ENCODE measurements at regions not wholly inside any gene's neighbourhood (a gene's known extent, or its start where the extent isn't known, plus 50 kb on each side); places are given as distances from the start of the nearest gene placed in this dataset.

DNA sequence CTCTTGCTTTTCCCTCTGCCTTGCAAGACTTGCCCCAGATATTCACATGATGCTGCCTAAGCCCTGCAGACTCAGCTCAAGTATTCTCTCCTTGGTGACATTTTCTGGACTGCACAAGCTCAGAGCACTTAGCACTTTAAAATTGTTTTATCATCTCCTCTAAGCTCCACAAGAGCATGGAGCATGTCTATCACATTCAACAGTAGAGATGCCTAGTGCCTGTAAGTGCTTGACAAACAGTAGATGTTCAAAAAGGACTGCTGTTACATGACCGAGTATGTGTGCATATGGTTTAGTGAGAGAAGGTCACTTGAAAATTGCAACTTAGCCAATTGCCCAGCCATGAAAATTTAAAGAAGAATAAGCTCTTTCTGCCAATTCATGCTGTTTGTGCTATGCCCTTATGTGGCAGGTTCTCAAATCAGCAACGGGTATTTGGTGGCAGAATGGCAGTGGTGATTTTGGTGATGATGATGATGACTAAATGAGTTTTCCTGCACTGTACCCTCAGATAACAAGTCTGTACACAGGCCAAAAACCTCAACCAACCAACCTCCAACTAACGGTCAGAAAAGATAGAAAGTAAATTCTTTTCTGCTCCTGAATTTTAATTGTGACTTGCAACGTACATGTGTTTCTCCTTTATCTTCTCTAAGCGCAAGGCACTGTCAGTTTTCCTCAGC is 647.2 kb upstream of the UBE2E2 start:
- no peak for TF ChIP-seq TAF1 (IDR thresholded peaks at IDR 0.05; ENCODE audit: borderline replicate concordance, insufficient read depth, low read length)
- TF ChIP-seq, protein P1, sequence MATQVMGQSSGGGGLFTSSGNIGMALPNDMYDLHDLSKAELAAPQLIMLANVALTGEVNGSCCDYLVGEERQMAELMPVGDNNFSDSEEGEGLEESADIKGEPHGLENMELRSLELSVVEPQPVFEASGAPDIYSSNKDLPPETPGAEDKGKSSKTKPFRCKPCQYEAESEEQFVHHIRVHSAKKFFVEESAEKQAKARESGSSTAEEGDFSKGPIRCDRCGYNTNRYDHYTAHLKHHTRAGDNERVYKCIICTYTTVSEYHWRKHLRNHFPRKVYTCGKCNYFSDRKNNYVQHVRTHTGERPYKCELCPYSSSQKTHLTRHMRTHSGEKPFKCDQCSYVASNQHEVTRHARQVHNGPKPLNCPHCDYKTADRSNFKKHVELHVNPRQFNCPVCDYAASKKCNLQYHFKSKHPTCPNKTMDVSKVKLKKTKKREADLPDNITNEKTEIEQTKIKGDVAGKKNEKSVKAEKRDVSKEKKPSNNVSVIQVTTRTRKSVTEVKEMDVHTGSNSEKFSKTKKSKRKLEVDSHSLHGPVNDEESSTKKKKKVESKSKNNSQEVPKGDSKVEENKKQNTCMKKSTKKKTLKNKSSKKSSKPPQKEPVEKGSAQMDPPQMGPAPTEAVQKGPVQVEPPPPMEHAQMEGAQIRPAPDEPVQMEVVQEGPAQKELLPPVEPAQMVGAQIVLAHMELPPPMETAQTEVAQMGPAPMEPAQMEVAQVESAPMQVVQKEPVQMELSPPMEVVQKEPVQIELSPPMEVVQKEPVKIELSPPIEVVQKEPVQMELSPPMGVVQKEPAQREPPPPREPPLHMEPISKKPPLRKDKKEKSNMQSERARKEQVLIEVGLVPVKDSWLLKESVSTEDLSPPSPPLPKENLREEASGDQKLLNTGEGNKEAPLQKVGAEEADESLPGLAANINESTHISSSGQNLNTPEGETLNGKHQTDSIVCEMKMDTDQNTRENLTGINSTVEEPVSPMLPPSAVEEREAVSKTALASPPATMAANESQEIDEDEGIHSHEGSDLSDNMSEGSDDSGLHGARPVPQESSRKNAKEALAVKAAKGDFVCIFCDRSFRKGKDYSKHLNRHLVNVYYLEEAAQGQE (IDR thresholded peaks at IDR 0.05; ENCODE audit: insufficient read depth in 1 of 2, low read depth in 2 of 2, low read length in 2 of 2), result no peak
- no peak for TF ChIP-seq FOXP2 (optimal IDR thresholded peaks at IDR 0.05; ENCODE audit: borderline replicate concordance, extremely low read depth, extremely low read length, insufficient read depth)
- TF ChIP-seq POLR2AphosphoS5 (IDR thresholded peaks at IDR 0.05; ENCODE audit: low read depth, low read length), result no peak

DNA sequence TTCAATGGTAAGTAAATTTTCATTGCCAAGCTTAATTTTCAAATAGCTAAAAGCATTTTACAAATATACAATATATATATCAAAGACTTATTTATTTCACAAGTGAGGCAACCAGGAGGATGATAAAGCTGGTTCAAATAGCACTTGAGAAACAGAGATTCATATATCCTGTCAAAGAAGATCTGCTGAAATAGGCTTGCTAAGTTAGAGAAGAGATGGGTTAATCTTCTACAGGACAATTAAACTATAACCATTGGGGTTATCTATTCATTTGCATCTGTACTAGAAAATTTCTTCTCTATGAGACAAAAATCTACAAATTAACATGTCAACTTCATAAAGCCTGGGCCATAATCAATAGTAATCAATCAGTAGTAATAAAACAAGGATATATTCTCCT is 637.7 kb upstream of the UBE2E2 start:
- TF ChIP-seq TAF1 (IDR thresholded peaks at IDR 0.05; ENCODE audit: borderline replicate concordance, insufficient read depth, low read length), result no peak
- TF ChIP-seq SIN3A (IDR thresholded peaks at IDR 0.05; ENCODE audit: borderline replicate concordance, insufficient read depth, low read length), result no peak
- TF ChIP-seq, protein P1 (IDR thresholded peaks at IDR 0.05; ENCODE audit: insufficient read depth in 1 of 2, low read depth in 2 of 2, low read length in 2 of 2), result no peak
- no peak for TF ChIP-seq FOXP2 (optimal IDR thresholded peaks at IDR 0.05; ENCODE audit: borderline replicate concordance, extremely low read depth, extremely low read length, insufficient read depth)
- TF ChIP-seq POLR2AphosphoS5 (IDR thresholded peaks at IDR 0.05; ENCODE audit: low read depth, low read length), result no peak

DNA sequence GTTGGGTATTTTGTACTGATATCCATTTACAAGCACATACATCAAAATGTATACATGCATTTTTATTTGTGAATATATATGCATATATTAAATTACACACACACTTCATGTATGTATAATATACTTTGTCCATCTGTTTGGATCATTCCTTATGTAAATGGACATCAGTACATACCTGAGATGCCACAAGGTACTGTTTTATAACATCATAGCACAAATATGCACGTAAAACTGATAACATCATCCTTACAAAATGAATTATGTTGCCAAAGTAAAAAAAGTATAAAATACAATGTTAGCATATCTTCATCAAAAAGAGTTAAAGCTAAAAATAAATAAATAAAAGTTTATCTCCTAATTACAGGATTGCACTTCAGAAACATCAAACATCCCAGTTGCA is 634.8 kb upstream of the UBE2E2 start:
- no peak for TF ChIP-seq SIN3A (IDR thresholded peaks at IDR 0.05; ENCODE audit: borderline replicate concordance, insufficient read depth, low read length)
- TF ChIP-seq, protein P1 (IDR thresholded peaks at IDR 0.05; ENCODE audit: insufficient read depth in 1 of 2, low read depth in 2 of 2, low read length in 2 of 2), result no peak
- TF ChIP-seq TAF1 (IDR thresholded peaks at IDR 0.05; ENCODE audit: borderline replicate concordance, insufficient read depth, low read length), result no peak
- no peak for TF ChIP-seq FOXP2 (optimal IDR thresholded peaks at IDR 0.05; ENCODE audit: borderline replicate concordance, extremely low read depth, extremely low read length, insufficient read depth)
- no peak for TF ChIP-seq POLR2AphosphoS5 (IDR thresholded peaks at IDR 0.05; ENCODE audit: low read depth, low read length)

DNA sequence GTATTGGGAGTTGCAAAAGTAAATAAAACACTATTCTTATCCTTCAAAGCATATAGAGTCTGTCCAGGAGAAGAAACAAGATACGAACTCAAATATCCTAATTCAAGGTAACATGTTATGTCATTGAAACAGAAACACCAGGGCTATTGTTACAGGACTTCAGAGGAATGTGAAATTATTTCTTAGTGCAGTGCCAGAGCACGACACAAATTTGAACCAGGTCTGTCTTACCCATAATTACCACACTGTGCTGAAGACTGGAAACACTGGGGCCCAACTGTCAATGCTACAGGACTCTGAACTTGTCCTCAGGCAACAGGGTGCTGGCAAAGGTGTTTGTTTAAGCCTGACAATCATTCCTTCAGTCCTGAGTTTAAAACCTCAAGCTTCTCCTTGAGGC is 633.6 kb upstream of the UBE2E2 start:
- TF ChIP-seq, protein P1 (IDR thresholded peaks at IDR 0.05; ENCODE audit: insufficient read depth in 1 of 2, low read depth in 2 of 2, low read length in 2 of 2), result no peak
- TF ChIP-seq FOXP2 (optimal IDR thresholded peaks at IDR 0.05; ENCODE audit: borderline replicate concordance, extremely low read depth, extremely low read length, insufficient read depth), result no peak

DNA sequence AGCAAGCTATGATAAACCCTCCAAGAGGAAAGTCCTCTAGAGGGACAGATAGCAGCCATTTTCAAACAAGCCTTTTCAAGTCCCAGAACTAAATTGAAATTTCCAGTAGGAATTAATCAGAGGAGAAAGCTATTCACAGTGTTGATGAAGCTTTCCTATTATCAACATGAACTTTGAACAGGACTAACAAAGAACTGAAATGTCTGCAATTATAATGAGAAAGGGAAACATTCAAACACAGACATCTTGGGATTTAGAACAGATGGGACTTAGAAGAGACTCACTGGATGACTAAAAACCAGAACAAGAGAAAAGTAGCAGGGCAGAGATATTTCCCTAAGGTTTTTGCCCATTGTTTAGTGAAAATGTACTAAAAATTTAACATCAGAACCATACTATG is 622.1 kb upstream of the UBE2E2 start:
- TF ChIP-seq, protein P1 (IDR thresholded peaks at IDR 0.05; ENCODE audit: insufficient read depth in 1 of 2, low read depth in 2 of 2, low read length in 2 of 2), result no peak
- TF ChIP-seq FOXP2 (optimal IDR thresholded peaks at IDR 0.05; ENCODE audit: borderline replicate concordance, extremely low read depth, extremely low read length, insufficient read depth) (no peak), SIN3A (IDR thresholded peaks at IDR 0.05; ENCODE audit: borderline replicate concordance, insufficient read depth, low read length) (no peak), POLR2AphosphoS5 (IDR thresholded peaks at IDR 0.05; ENCODE audit: low read depth, low read length) (no peak)
